GM19240 (cell line): ENCODE measurements at regions not wholly inside any gene's neighbourhood (a gene's known extent, or its start where the extent isn't known, plus 50 kb on each side); places are given as distances from the start of the nearest gene placed in this dataset.

ENCODE experiments used
- DNase-seq: peaks from one replicate; pipeline ENCODE4 v3.0.0; 2011; ENCODE audit warnings: low spot score; ENCODE audit not compliant: insufficient read length

DNA sequence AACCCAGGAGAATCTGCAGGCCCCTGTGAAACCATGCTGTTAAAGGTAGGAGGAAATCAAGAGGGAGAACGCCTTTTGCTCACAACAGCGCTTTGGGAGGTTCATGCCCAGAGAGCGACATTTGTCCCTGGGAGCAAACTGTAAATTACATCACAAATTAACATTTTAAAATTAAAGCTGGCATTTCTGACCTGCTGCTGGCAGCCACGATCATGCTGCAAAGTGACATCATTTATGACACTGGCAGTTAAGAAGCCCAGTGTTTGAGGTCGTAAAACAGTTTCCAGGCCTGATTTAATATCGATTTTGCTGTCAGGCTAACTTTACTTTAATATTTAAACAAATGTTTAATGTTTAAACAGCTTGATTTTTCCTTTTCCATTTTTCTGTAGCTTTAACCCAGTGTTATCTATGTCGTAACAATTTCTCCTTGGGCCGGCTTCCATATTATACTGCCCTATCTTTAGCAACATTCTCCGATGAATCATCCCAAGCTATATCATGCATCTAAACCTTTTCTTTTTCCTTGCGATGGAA lies 86.5 kb upstream of the NPVF start:
- DNase-seq, result no peak

DNA sequence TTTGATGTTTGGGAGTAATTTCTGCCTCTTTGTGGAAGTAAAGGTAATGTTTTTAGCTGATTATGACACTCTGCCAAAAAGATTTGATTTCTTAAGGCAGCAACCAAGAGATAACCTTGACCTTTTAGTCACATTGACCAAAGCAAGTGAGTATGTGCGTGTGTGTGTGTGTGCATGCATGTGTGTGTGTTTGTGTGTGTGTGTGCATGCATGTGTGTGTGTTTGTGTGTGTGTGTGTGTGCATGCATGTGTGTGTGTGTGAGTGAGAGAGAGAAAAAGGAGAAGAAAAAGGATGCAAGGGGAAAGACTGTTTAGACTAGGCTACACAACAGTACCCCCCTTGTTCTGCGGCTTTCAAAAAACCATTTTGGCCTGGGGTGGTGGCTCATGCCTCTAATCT lies 88.1 kb upstream of the NPVF start:
- no peak for DNase-seq

DNA sequence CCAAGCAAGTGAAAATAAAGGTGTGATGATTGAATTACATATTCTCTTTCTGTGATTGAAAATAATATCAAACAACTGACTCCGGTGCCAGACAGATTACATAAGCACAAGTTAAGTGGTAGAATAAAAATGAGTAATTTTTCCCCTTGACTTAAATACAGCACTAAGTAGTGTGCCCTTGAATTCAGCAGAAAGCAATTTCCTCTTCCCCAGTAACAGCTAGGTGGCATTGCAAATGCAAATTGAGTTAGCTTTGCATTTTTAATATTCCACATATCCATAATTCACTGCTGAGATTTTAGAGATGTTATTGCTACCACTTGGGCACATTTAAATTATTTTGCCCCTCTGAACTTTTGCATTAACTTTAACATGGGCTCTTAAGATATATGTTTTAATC lies 89.8 kb upstream of the NPVF start:
- DNase-seq, result no peak

DNA sequence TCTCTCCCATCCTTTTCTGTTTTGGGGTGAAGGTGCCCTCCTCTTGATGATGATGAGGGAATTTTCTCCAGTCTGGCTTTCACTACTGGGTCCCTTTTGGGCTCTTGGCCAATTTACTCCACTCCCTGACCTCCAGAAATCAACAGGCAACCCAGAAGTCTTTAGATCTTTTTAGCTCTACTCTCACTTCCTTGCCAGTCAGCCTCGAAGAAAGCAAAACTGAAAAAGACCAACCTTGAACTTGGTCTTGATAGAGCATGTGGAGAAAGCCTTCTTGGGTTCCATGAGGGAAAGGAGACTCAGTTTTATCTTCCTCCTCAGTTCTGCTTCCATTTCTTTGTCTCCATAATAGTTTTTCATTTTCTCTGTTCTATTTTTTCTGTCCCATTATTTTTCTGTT lies 91.4 kb upstream of the NPVF start:
- DNase-seq, result no peak

DNA sequence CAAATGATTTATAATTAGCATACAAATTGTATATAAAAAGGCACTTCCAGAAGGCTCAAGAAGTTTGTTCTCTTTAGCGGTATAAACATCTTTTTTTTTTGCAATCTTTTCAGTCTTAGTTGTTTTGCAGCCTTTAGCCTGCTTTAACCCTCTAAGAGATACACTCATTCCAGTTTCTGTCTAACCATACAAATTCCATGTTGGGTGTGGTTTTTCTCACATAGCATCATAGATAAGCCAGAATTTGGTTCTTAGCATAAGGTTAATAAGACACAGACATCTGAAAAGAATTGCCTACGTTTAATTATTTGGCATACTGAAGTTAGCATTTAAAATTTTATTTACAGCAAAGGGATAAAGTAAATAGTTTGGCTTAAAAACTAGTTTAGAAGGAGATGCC lies 92.5 kb upstream of the NPVF start:
- no peak for DNase-seq

DNA sequence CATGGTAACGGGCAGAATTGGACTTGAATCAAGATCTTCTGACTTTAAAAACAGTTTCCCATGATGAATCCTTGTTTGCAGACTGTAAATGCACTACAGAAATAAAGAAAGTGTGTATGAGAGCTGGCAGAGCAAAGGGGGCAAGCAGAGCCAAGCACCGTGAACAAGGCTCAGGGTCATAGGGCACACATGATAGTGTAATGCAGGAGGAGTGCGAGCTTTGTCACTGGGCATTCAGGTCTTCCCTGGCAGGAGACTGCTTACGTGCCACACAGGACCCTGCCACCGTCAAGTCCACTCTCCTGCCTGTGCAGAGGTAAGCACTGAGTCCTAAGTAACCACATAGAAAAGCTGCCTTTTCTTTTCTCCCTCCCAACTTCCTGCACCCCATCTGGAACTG lies 93.1 kb upstream of the NPVF start:
- DNase-seq, result no peak

DNA sequence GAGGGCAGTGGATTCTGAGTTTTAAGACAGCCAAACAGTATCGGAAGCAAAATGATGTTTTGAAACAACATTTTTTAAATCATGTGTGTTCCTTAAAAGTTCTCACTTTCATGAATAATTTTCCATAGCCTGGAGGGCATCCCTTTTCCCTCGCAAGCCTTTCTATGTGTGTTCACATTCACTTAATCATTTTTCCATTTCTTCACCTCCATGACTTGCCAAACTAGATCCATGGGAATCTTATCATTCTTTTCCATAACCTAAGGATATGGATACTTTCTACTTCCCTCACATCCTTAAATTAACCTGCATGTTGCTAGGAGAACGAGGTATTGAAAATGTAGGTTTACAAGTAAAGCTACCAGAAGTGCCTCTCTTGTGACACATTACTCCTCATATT lies 94.2 kb upstream of the NPVF start:
- no peak for DNase-seq

DNA sequence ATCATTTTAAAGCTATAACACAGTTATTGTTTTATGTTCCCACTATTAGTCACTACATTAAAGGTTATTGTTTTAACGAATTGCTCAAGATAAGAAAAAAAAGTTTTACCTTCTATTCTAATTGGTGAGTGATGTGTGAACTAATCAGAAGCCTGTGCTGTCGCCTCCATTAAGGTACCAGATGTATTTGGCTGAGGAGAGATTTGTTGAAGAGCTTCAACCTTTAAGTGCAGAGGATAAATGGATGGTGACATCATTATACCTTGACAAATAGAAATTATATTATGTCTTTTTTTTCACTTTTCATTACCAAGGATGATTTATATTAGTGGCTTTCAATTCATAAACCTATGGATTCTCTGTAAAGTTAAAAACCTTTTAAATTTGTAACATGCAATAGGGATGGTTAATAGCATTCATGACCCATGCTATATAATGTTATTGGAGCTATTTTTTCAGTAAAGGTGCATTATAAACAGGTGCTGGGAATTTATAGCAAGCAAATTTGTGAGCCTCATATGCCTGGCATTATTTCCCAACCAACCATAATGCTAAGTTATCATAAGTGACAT lies 97.0 kb upstream of the NPVF start:
- no peak for DNase-seq

DNA sequence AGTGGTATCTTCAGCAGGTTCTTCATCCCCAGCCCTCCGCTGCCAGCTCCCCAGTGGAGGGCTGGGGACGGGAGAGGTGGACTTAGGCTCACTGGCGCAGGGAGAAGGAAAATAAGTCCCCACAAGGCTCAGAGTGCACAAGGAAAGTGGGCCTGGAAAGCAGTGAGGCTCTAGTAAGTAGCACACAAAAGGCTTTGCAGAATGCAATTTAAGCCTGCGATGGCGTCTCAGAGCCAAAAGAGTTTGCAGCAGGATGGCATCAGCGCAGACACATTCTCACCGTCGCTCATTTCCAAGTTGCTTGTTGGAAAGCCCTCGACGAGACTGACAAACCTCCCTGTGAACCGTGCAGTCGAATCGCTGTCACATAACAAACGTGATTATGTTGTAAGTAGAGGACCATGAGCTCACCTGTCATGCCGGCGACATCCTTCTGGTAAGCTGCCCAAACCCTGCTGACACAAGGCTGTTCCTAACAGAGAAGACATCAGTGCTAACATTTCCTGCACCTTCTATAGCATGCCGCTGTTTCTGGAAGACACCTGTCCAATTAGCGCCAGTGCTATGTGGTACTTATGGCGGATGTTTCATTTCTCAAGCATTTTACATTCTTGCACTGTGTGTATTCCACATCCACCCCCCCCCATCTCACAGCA lies 98.3 kb upstream of the NPVF start:
- no peak for DNase-seq

DNA sequence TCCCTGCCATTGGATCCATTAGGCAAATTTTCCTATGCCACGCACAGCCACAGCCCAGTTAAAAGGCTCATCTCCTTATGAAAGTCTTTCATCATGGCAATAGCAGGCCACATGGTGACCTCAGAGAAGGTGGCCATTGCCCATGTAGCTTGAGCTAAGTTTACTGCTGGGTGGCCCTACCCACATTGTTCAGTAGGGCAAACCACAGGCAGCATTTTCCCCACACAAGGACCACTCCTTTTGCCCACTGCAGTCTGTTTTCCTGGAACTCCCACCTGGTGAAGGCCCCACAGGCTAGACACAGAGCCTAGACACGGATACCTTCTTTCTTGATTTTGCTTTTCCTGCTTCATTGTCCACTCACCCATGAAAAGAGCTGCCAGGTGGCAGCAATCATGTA lies 101.5 kb upstream of the NPVF start:
- no peak for DNase-seq

DNA sequence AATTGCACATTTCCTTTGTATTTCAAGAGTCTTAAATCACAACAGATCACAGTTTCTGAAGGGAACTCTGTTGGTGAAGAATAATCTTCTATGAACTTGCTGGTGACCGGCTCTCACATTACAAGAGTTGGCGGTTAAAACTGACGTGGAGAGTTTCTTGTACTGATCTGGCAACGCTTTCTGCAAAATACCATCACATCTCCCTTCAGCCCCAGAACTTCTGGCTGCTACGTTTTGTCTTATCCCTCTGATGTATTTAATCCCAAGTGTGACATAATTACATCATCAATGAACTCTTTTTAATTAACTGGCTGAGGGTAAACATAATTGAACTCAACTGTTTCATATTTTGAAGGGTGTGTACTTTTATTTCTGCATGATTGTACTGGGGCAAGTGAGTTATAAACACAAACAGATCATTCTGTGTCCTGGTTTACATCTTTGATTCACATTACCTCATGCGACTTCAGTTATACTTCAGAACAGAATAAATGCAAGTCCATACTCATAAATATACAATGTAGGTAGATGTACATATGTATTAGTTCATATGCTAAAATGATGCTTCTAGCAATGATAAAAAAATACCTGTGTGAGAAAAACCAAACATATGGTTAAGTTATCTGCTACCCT lies 105.1 kb upstream of the NPVF start:
- no peak for DNase-seq

DNA sequence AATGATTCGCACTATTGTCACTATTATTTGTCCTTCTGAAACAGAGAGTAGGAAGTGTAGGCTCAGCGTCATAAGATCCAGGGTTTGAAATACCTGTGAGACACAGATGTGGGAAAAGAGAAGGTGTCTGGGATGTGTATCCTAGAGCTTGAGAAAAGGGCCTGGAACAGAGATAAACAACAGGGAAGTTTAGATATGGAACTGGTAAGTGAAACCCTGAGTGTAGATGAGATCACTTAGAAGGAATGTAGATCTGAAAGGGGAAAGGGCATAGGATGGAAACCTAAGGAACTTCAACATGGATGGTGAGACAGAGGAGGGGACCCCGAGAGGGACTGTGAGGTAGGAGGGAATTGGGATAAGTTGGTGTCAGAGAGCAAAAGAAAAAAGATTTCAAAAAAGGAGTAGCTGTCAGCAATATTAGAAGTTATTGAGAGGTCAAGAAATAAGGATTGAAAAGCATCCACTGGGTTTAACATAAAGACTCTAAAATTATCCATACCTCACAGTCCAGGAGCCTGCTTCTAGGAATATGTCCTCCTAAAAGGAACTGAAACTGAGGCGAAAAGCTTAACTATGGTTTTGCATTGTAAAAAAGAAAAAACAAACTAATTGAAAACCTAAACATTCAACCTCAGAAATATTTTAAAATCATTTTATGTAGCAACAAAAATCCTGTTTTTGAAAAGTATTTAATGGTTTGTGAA lies 119.2 kb upstream of the NPVF start:
- no peak for DNase-seq

DNA sequence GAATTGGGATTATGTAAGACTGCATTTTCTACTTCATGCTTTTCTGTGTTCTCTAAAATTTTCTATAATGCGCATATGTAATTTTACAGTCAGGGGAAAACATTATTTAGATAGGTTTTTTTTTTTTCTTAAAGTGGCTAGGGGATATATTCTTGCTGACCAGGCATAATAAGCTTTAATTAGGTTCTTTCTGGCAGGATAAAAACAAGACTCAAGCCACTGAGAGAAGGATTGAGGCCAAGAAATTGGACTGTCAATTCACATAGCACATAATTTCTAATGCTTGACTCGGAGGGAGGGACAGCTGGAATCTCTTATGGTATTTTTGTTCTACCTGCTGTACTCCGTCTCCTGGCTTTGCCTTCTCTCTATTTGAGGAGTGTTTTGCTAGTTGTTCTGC lies 119.8 kb upstream of the NPVF start:
- DNase-seq, result no peak

DNA sequence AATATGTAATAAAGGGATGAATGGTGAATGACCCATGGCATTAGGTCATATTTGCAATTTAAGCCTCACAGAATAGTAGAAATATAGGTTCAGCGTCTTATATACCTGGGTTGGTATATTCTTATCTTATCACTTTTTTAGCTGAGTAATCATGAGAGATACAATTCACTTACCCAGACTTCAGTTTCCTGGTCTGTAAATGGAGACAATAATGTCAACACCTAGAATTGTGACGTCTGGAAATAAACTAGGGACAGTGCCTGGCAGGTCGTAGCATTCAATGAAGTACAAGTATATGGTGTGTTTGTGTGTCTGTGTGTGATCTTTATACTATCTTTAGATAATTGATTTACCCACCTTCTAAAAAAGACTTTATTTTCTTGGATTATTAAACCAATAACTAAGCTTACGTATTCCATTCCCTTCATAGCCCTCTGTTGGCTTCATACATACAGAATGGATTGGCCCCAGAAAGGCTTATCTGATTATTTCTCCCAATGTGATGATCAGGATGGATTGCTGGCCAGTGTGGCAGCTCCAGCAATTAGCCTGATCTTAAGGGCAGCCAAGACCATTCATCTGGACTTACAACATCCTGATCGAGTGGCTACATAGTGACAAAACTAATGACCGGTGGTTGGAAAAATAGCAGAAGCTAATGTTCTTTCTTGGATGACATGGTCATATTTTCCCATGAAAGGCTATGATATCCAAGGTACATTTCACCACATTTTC lies 121.2 kb upstream of the NPVF start:
- no peak for DNase-seq

DNA sequence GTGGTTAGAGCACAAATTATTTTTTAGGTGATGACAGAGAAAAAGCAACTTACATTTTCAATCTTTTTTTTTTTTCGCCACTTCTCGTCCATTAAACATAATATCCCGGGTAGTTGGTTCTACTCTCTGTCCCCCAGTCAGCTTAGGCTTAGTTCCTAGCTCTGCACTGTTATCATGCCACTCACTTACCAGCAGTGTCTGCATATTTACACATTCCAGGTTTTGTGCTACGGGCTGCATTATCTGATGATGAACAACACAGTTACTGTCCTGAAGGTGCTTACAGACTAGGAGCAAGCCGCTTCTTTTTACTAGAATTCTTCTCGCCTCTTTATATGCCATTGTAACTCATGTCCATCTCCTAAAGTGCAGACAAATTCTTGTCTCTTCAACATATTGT lies 121.8 kb upstream of the NPVF start:
- no peak for DNase-seq

DNA sequence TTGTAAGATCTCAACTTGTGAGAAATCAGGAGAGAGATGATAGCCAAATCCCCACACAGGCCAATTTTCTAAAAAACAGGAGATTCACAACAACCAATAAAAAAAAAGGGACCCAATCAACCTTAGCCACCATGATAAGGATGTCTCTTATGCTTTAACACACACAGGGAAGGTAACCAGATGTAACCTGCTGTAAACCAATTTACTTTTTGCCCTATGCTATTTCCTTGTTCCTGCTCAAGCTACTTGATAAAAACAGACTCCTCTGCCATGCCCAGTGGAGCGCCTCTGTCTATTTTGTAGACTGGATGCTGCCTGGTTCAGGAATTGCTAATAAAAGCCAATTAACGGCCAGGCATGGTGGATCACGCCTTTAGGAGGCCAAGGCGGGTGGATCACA lies 123.5 kb upstream of the NPVF start:
- DNase-seq, result no peak

DNA sequence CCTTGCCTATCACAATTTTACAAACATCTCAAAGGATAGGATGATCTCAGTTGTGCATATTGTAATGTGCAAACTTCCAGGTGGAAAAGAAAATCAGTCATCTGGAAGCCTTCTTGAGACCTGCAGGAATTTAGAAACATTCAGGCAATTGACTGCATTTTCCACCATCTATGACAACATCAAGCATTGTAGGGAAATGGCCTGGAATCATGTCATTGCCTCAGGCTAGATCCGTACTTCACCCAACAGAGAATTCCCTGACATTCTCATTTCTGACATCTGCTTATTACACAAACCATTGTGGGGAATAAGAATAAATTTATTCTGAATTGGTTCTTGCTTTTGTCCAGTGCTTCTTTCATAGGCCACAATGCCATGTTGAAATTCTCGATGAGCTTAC lies 124.9 kb upstream of the NPVF start:
- no peak for DNase-seq

DNA sequence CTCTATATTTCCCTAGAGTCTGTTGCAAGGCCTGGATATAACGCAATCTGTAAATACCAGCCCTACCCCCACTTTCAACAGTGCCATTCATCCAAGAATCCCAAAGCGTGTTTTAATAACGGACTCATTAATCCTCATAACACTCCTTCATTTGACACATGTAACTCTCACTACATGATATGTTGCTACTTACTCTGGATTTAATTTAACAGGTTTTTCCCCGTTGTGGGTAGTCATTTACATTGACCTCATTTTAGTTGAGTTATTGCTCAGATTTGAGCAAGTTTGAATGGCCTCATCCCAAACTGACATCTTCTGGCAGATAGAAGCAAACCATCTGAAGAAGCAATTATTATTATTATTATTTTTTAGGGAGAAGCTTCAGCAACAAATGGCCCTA lies 125.4 kb upstream of the NPVF start:
- no peak for DNase-seq

DNA sequence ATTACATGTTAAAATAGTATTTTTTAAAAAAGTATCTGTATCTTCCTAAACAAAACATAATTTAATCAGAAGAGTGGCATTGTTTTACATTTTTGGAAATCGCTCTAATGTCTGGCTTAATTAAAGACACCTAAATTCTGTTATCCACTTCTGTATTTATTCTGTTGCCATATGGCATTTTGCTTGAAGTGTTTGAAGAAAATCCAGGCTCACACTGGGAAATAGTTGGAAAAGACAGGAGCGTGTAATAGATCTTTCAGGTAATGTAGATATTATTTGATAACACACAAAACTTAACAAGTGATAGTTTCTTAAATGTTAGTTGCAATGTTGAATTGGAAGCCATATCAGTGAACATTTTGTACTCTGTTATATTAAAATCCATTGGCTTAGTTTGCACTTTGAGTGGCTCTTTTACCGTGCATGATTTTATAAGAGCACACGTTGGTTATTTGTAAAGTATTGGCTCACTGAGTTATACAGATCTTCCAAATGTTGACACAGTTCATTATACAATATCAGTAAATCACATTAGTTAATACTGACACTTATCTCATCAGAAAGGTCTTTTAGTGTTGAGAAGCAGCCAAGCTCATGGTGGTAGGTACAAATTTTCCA lies 128.4 kb upstream of the NPVF start:
- no peak for DNase-seq

DNA sequence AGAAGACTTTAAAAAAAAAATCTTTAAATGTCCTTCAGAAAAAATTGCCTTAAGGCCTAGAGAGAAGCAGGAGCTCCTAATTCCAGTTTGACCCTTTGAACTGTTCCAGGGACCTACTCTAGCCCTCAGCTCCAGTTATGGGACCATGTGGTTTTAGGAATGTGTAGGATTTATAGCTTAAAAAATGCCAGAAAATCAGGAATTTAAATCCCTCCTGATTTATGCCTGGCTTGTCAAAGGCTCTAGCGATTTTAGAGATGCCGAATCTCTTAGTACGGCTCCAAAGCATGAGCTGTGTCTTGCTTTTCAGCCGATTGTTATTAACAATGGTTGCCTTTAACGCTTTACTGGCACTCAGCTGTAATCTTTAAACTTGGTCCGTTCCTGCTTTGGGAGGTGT lies 130.6 kb upstream of the NPVF start:
- no peak for DNase-seq

DNA sequence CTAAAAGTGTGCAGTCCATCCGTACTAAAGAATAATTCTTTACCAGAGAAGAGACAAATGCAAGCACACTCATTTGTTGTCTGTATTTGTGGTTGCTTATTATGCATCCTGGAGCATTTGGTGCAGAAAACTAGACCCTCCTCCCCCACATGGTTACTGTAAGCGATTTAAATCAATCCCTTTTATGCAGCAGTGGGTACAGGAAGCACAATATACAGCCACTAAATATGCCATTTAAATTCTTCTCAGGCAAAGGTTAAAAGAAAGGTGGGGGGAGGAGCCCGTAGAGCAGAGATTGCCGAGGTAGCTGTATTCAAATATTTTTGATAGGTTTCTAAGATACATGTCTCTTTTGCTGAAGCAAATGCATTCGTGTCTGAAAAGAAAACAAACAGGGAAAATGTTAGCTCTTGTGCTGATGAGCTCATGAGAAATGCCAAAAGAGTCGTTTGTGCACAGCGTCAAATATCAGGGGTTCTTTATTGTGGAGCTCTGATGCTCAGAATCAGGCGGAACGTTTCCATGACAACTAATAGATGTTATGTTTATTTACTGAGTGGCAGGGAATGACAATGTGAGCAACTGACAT lies 131.3 kb upstream of the NPVF start:
- no peak for DNase-seq
